A673 (cell line): ENCODE measurements at regions not wholly inside any gene's neighbourhood (a gene's known extent, or its start where the extent isn't known, plus 50 kb on each side); places are given as distances from the start of the nearest gene placed in this dataset.

Experiments
- BruUV-seq: library from RNA; stranded (reverse); fragments of 400-500 nt; replicated peaks from 2 replicates; lab custom pipeline; 2021; lab: Mats Ljungman, UMichigan
- CTCF ChIA-PET: fragments of 300-600 bp; sonication (Branson Sonifier 250); formaldehyde crosslinking; loops from one replicate; lab custom pipeline; 2022; ENCODE audit warnings: antibody characterized with exemption; lab: Charles Lee
- POLR2A ChIA-PET: fragments of 300-600 bp; sonication (Branson Sonifier 250); formaldehyde crosslinking; loops from one replicate; lab custom pipeline; 2022; ENCODE audit warnings: antibody characterized with exemption; ENCODE audit not compliant: low non-redundant PET; lab: Charles Lee
- DNase-seq: peaks from one replicate; pipeline ENCODE4 v3.0.0-alpha.2; 2015; ENCODE audit warnings: low spot score
- H3K27ac ChIP-seq: fragments of 200-600 bp; sonication (generic); 2 replicates; pipeline ENCODE4 v1.5.1; 2016; ENCODE audit warnings: mixed run types, low read depth, mild to moderate bottlenecking, mixed read lengths, antibody characterized with exemption, low read length; ENCODE audit not compliant: poor library complexity, severe bottlenecking
- H3K27me3 ChIP-seq: fragments of 200-600 bp; sonication (generic); replicated peaks from 2 replicates; pipeline ENCODE4 v1.6.1; 2017; ENCODE audit warnings: mixed run types, low read depth, mild to moderate bottlenecking, mixed read lengths, antibody characterized with exemption, low read length; ENCODE audit not compliant: insufficient read depth, poor library complexity
- H3K36me3 ChIP-seq: fragments of 200-600 bp; sonication (generic); 2 replicates; pipeline ENCODE4 v1.6.1; 2016; ENCODE audit warnings: mixed run types, mild to moderate bottlenecking, mixed read lengths, antibody characterized with exemption, low read length; ENCODE audit not compliant: insufficient read depth, poor library complexity, severe bottlenecking
- H3K4me1 ChIP-seq: fragments of 200-600 bp; sonication (generic); 2 replicates; pipeline ENCODE4 v1.6.1; 2017; ENCODE audit warnings: mixed run types, mild to moderate bottlenecking, mixed read lengths, antibody characterized with exemption, low read length; ENCODE audit not compliant: insufficient read depth, poor library complexity, severe bottlenecking
- H3K4me3 ChIP-seq: fragments of 200-600 bp; sonication (generic); 2 replicates; pipeline ENCODE4 v1.5.1; 2016; ENCODE audit warnings: low read depth, mixed run types, mild to moderate bottlenecking, mixed read lengths, low read length; ENCODE audit not compliant: poor library complexity, severe bottlenecking
- H3K9me3 ChIP-seq: fragments of 200-600 bp; sonication (generic); 2 replicates; pipeline ENCODE4 v1.6.1; 2016; ENCODE audit warnings: mixed run types, low read depth, mild to moderate bottlenecking, mixed read lengths, antibody characterized with exemption, low read length; ENCODE audit not compliant: poor library complexity, severe bottlenecking
- CTCF ChIP-seq: fragments of 300-800, 200-600 bp; sonication (generic); conservative IDR thresholded peaks from 2 replicates; pipeline ENCODE4 v1.5.1; 2017; ENCODE audit warnings: low read depth, mild to moderate bottlenecking, antibody characterized with exemption, low read length, moderate library complexity, mixed read lengths
- EZH2 ChIP-seq: fragments of 200-600 bp; sonication (generic); IDR thresholded peaks from 2 replicates; pipeline ENCODE4 v1.6.1; 2017; ENCODE audit warnings: borderline replicate concordance, low read depth, mild to moderate bottlenecking, mixed read lengths, antibody characterized with exemption, low read length; ENCODE audit not compliant: poor library complexity, severe bottlenecking
- intact Hi-C: fragments of 100-400 bp; cut with micrococcal nuclease; formaldehyde crosslinking; loops from one replicate; pipeline ENCODE4 v1.10.0; 2022; ENCODE audit not compliant: unreplicated experiment

- BruUV-seq = no TSS peak
- no peaks in the 10 kb centered on the region for H3K4me1 ChIP-seq
- no peaks in the 10 kb centered on the region for H3K27me3 ChIP-seq
- ChIA-PET CTCF (no interaction called here), POLR2A (no interaction called here)
- no peak for TF ChIP-seq EZH2
- TF ChIP-seq CTCF = no peak
- H3K36me3 ChIP-seq = no peaks in the 10 kb centered on the region
- no peaks in the 10 kb centered on the region for H3K9me3 ChIP-seq
- intact Hi-C loops = no loop called here
- no peak overlapping the region for H3K4me3 ChIP-seq
- DNase-seq = no peak
- no peak overlapping the region for H3K27ac ChIP-seq
These were observed 565.0 kb downstream of the TMEM135 start for GRCh38 chr11:87602776-87603175.

GRCh38 chr11:87600938-87601337 lies 563.2 kb downstream of the TMEM135 start:
- ChIA-PET CTCF (no interaction called here), POLR2A (interaction anchor here (0.7 kb wide), 1 partner anchor 11 kb away, joined by 3 read pairs; no protein-coding TSS in a partner anchor)
- H3K27me3 ChIP-seq = no peaks in the 10 kb centered on the region
- no peaks in the 10 kb centered on the region for H3K9me3 ChIP-seq
- H3K27ac ChIP-seq = no peak overlapping the region
- no peak overlapping the region for H3K4me3 ChIP-seq
- TF ChIP-seq EZH2 (no peak), CTCF (no peak)
- no peak for DNase-seq
- intact Hi-C loops = no loop called here
- no peaks in the 10 kb centered on the region for H3K36me3 ChIP-seq
- H3K4me1 ChIP-seq = no peaks in the 10 kb centered on the region
- no TSS peak for BruUV-seq

DNA sequence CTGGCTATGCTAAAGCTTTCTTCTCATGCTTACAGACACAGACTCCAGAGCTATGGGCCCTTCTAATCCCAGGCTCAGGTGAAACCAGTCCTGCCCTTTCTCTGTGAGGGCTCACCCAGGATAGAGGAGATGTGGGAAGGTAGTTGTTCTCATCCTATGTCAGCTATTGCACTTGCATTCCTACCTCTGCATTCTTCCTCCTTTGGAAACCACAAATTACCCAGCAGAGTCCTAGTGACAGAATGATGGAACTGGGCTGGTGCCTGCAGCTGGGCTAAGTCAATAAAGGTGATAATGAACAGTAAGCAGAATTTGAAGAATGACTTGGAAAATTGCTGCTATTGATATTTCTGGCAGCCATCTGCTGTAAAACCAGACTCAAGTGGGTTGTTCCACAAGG lies 560.0 kb downstream of the TMEM135 start:
- Histone ChIP-seq H3K27ac (no peak overlapping the region), H3K4me3 (no peak overlapping the region), H3K9me3 (no peaks in the 10 kb centered on the region), H3K27me3 (no peaks in the 10 kb centered on the region), H3K36me3 (no peaks in the 10 kb centered on the region), H3K4me1 (no peaks in the 10 kb centered on the region)
- intact Hi-C loops = no loop called here
- BruUV-seq = no TSS peak
- CTCF ChIA-PET = no interaction called here
- no peak for DNase-seq
- POLR2A ChIA-PET = no interaction called here
- TF ChIP-seq CTCF = no peak
